Kidney (tissue), 13 donors: ENCODE measurements at regions not wholly inside any gene's neighbourhood (a gene's known extent, or its start where the extent isn't known, plus 50 kb on each side); places are given as distances from the start of the nearest gene placed in this dataset.

Experiments
- DNase-seq, 5 donors: peaks; one replicate each; pipeline ENCODE4 v3.0.0-alpha.2; 2013 to 2020
- FAIRE-seq: peaks from 2 replicates; lab custom pipeline; 2012; peaks lifted over from hg19 to GRCh38; lab: Jason Lieb, UNC
- H3K27ac ChIP-seq, 2 donors: one replicate each; pipeline ENCODE4 v1.7.0; 2013; ENCODE audit warnings: low read depth in 2 of 2, low read length in 2 of 2, inconsistent platforms in 1 of 2
- H3K27me3 ChIP-seq: one replicate; pipeline ENCODE4 v1.7.1; 2013; ENCODE audit warnings: low read length, inconsistent platforms; ENCODE audit not compliant: control insufficient read depth, insufficient read depth
- H3K36me3 ChIP-seq, 3 donors: one replicate each; pipeline versions ENCODE4 v1.7.0 to v1.7.1; 2013; ENCODE audit warnings: low read length in 3 of 3, control low read depth in 1 of 3, inconsistent platforms in 1 of 3; ENCODE audit not compliant: insufficient read depth in 3 of 3, control insufficient read depth in 2 of 3
- H3K4me1 ChIP-seq, 3 donors: one replicate each; pipeline versions ENCODE4 v1.7.0 to v1.7.1; 2013; ENCODE audit warnings: low read length in 3 of 3, inconsistent platforms in 1 of 3, low read depth in 1 of 3; ENCODE audit not compliant: control insufficient read depth in 2 of 3, insufficient read depth in 2 of 3
- H3K4me3 ChIP-seq, 3 donors: one replicate each; pipeline versions ENCODE4 v1.7.0 to v1.8.1; 2013; ENCODE audit warnings: low read length in 3 of 3, control low read depth in 1 of 3, inconsistent platforms in 1 of 3
- H3K9ac ChIP-seq, 3 donors: one replicate each; pipeline versions ENCODE4 v1.7.0 to v1.7.1; 2013; ENCODE audit warnings: low read length in 3 of 3, control low read depth in 1 of 3, inconsistent platforms in 1 of 3
- H3K9me3 ChIP-seq, 3 donors: one replicate each; pipeline versions ENCODE4 v1.7.0 to v1.7.1; 2013; ENCODE audit warnings: low read length in 3 of 3, control low read depth in 1 of 3, inconsistent platforms in 1 of 3; ENCODE audit not compliant: control insufficient read depth in 2 of 3, insufficient read depth in 1 of 3
- CTCF ChIP-seq: IDR thresholded peaks from 3 replicates; pipeline ENCODE4 v1.5.1; 2012; ENCODE audit warnings: mild to moderate bottlenecking, moderate library complexity, borderline replicate concordance; ENCODE audit not compliant: insufficient read depth; ENCODE audit errors: extremely low read depth
- intact Hi-C: fragments of 100-400 bp; cut with DNase I; formaldehyde crosslinking; loops from one replicate; pipeline ENCODE4 v1.11.1; 2022
- donor health status: control.
- donor health status: control.
- donor health status: control.
- donor health status: control.
- donor health status: control.
- donor health status: DM: yes; HTN: yes; CAD: no.
- donor health status: Normal renal cell carcinoma (clear cell type).

DNA sequence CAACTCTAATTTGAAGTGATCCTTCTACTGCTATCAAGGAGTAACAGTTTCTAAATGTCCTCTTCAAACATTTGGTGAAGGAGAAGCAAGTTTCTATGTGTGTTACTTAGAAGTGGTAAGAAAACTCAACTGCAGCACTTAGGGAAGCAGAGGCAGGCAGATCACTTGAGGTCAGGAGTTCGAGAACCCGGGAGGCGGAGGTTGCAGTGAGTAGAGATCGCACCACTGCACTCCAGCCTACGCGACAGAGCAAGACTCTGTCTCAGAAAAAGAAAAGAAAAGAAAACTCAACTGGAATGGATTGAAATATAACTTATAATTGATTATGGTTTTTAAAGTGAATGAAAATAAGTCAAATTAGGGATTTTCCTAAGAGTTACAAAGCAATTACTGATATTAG is 169.7 kb upstream of the ATP2B1 start:
- intact Hi-C loops = no loop called here
- no peak overlapping the region for H3K9ac ChIP-seq
- H3K27ac ChIP-seq = no peak overlapping the region
- FAIRE-seq (no peak), DNase-seq (peak in 1 of 5 donors; percentile 10)
- no peaks in the 10 kb centered on the region for H3K9me3 ChIP-seq
- H3K4me3 ChIP-seq = no peak overlapping the region
- no peaks in the 10 kb centered on the region for H3K27me3 ChIP-seq
- H3K36me3 ChIP-seq = no peaks in the 10 kb centered on the region
- H3K4me1 ChIP-seq = peaks cover 0 to 2% (median 0%) of the 10 kb centered on the region in 3 donors
- no peak for TF ChIP-seq CTCF

DNA sequence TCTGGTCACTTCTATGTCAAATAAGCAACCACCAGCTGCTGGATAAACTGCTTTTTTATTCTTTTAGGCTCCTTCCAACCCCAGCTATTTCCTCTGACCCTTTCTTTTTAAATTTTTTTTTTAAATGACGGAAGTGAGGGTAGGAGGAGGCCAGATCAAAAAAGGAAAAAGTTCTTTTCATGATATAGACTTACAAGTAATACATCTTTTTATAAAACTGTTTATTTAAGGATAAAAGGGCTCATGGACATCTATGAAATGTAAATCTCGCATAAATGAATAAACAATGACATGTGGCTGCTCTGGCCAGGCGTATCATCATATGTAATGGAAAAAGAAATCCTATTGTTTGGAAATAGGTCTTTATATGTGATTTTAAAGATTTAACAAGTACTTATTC is 169.0 kb upstream of the ATP2B1 start:
- no peak for FAIRE-seq
- Histone ChIP-seq H3K36me3 (no peaks in the 10 kb centered on the region), H3K27ac (no peak overlapping the region), H3K9me3 (no peaks in the 10 kb centered on the region), H3K4me1 (peaks cover 0 to 2% (median 0%) of the 10 kb centered on the region in 3 donors), H3K9ac (no peak overlapping the region), H3K27me3 (no peaks in the 10 kb centered on the region), H3K4me3 (no peak overlapping the region)
- peak in 1 of 5 donors; percentile 56 for DNase-seq
- TF ChIP-seq CTCF = no peak
- intact Hi-C loops = no loop called here

GRCh38 chr12:89877136-89877535 is 168.5 kb upstream of the ATP2B1 start:
- no peak for FAIRE-seq

More at GRCh38 chr12:89877136-89877535, 168.5 kb upstream of the ATP2B1 start:
- TF ChIP-seq CTCF = no peak
- H3K4me1 ChIP-seq = peaks cover 0 to 2% (median 0%) of the 10 kb centered on the region in 3 donors
- H3K27ac ChIP-seq = no peak overlapping the region
- no peaks in the 10 kb centered on the region for H3K27me3 ChIP-seq
- H3K9ac ChIP-seq = no peak overlapping the region
- no peak overlapping the region for H3K4me3 ChIP-seq
- peak in 1 of 5 donors; percentile 32 for DNase-seq
- H3K9me3 ChIP-seq = no peaks in the 10 kb centered on the region
- intact Hi-C loops = no loop called here
- H3K36me3 ChIP-seq = no peaks in the 10 kb centered on the region
